GM12891 (cell line): ENCODE measurements at regions not wholly inside any gene's neighbourhood (a gene's known extent, or its start where the extent isn't known, plus 50 kb on each side); places are given as distances from the start of the nearest gene placed in this dataset.

Experiments
- POLR2AphosphoS5 ChIP-seq: IDR thresholded peaks from 2 replicates; pipeline ENCODE4 v1.6.1; 2011; ENCODE audit warnings: low read depth, low read length, control low read depth
- TAF1 ChIP-seq: IDR thresholded peaks from 2 replicates; pipeline ENCODE4 v1.6.1; 2011; ENCODE audit warnings: low read depth, low read length, control low read depth

DNA sequence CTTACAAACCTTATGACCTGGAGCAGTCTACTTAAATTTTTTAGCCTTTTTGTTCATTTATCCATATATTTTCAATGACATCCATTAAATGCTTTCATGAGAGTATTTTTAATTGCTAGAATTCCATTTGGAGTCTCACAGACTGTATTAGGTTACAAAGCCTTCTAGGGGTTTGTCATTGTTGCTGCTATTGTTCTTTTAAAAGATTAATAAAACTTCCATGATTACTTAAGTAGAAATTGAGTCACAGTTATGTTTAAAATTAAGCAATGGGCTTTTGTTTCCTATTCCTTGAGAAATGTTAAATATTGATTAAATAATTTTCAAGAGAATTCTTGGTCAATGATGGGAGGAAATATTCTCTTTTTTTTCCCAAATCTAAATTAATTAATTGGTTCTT lies 1408.4 kb upstream of the RAG2 start:
- TF ChIP-seq POLR2AphosphoS5 (no peak), TAF1 (no peak)
